ENCODE measurements at regions not wholly inside any gene's neighbourhood (a gene's known extent, or its start where the extent isn't known, plus 50 kb on each side); places are given as distances from the start of the nearest gene placed in this dataset.

DNA sequence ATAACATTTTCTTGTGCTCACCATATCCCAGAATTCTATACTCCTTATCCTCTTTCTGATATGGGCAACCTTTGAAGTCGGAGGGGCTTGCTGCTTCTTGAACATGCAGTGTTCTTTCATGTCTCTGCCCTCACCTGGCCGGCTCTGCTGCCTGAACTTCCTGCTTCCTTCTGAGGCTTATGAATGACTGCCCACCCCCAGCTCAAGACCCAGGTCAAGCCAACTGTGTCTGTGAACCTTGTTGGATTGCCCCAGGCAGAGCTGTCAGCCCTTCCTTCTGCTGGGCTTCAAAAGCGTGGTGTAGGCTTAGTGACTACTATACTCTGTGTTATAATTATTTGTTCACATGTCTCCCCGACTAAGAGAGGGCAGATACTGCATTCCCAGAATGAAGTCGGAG lies 506.5 kb downstream of the HS3ST4 start:
- ChIA-PET CTCF (no interaction called here), POLR2A (no interaction called here), SMC1A (ENCODE audit: uncharacterized antibody, unreplicated experiment) (no interaction called here), RAD21 (ENCODE audit: unreplicated experiment) (no interaction called here)
- Histone ChIP-seq H2AFZ (ENCODE audit: control insufficient read depth, low read depth, low read length) (no peak overlapping the region), H3K9ac (ENCODE audit: control insufficient read depth, insufficient read depth, low read length) (no peak overlapping the region), H3K27me3 (replicated peaks in 1 of 2; ENCODE audit: control insufficient read depth in 2 of 2, insufficient read depth in 2 of 2, low read length in 1 of 2) (no peaks in the 10 kb centered on the region), H3K4me3 (no peak overlapping the region), H3K79me2 (ENCODE audit: control insufficient read depth, insufficient read depth, low read length) (no peaks in the 10 kb centered on the region), H3K27ac (ENCODE audit: control insufficient read depth, insufficient read depth) (no peak overlapping the region), H3K4me2 (ENCODE audit: control insufficient read depth, insufficient read depth) (no peak overlapping the region), H4K20me1 (ENCODE audit: control insufficient read depth, insufficient read depth) (no peaks in the 10 kb centered on the region), H3K9me3 (replicated peaks; ENCODE audit: control insufficient read depth, insufficient read depth, low read length) (no peaks in the 10 kb centered on the region), H3K36me3 (ENCODE audit: control insufficient read depth in 2 of 2, insufficient read depth in 2 of 2, low read length in 1 of 2) (no peaks in the 10 kb centered on the region), H3K4me1 (ENCODE audit: control insufficient read depth, insufficient read depth, low read length) (no peaks in the 10 kb centered on the region)
- intact Hi-C loops (cut with micrococcal nuclease; ENCODE audit: unreplicated experiment) (no loop called here), in situ Hi-C loops (cut with MboI) (no loop called here)
- WGBS (ENCODE audit: insufficient coverage, insufficient replicate concordance, low lambda C conversion rate, missing lambda C conversion rate) = 8% methylated on average over 5 of the region's 5 CpGs
- DNase-seq (ENCODE audit: low read depth, low spot score) = no peak
- FAIRE-seq = no peak
- BruUV-seq (replicated peaks) = no TSS peak
- no peak for ATAC-seq
- no peak for TF ChIP-seq PML (IDR thresholded peaks at IDR 0.05; ENCODE audit: low read length)
- TF ChIP-seq, protein P1, sequence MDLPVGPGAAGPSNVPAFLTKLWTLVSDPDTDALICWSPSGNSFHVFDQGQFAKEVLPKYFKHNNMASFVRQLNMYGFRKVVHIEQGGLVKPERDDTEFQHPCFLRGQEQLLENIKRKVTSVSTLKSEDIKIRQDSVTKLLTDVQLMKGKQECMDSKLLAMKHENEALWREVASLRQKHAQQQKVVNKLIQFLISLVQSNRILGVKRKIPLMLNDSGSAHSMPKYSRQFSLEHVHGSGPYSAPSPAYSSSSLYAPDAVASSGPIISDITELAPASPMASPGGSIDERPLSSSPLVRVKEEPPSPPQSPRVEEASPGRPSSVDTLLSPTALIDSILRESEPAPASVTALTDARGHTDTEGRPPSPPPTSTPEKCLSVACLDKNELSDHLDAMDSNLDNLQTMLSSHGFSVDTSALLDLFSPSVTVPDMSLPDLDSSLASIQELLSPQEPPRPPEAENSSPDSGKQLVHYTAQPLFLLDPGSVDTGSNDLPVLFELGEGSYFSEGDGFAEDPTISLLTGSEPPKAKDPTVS (IDR thresholded peaks at IDR 0.05; ENCODE audit: low read depth, low read length) = no peak
- no peak for TF ChIP-seq ASH2L (IDR thresholded peaks at IDR 0.05; ENCODE audit: borderline replicate concordance, low read depth)
- no peak for TF ChIP-seq EED (IDR thresholded peaks at IDR 0.05; ENCODE audit: low read depth)
- TF ChIP-seq BCL11A (IDR thresholded peaks at IDR 0.05; ENCODE audit: low read depth, low read length) = no peak
- TF ChIP-seq, protein P2, sequence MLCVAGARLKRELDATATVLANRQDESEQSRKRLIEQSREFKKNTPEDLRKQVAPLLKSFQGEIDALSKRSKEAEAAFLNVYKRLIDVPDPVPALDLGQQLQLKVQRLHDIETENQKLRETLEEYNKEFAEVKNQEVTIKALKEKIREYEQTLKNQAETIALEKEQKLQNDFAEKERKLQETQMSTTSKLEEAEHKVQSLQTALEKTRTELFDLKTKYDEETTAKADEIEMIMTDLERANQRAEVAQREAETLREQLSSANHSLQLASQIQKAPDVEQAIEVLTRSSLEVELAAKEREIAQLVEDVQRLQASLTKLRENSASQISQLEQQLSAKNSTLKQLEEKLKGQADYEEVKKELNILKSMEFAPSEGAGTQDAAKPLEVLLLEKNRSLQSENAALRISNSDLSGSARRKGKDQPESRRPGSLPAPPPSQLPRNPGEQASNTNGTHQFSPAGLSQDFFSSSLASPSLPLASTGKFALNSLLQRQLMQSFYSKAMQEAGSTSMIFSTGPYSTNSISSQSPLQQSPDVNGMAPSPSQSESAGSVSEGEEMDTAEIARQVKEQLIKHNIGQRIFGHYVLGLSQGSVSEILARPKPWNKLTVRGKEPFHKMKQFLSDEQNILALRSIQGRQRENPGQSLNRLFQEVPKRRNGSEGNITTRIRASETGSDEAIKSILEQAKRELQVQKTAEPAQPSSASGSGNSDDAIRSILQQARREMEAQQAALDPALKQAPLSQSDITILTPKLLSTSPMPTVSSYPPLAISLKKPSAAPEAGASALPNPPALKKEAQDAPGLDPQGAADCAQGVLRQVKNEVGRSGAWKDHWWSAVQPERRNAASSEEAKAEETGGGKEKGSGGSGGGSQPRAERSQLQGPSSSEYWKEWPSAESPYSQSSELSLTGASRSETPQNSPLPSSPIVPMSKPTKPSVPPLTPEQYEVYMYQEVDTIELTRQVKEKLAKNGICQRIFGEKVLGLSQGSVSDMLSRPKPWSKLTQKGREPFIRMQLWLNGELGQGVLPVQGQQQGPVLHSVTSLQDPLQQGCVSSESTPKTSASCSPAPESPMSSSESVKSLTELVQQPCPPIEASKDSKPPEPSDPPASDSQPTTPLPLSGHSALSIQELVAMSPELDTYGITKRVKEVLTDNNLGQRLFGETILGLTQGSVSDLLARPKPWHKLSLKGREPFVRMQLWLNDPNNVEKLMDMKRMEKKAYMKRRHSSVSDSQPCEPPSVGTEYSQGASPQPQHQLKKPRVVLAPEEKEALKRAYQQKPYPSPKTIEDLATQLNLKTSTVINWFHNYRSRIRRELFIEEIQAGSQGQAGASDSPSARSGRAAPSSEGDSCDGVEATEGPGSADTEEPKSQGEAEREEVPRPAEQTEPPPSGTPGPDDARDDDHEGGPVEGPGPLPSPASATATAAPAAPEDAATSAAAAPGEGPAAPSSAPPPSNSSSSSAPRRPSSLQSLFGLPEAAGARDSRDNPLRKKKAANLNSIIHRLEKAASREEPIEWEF (IDR thresholded peaks at IDR 0.05; ENCODE audit: insufficient replicate concordance, low read depth, low read length) = no peak
- no peak for TF ChIP-seq SUPT20H (IDR thresholded peaks at IDR 0.05; ENCODE audit: borderline replicate concordance, control insufficient read depth, low read depth, low read length)
- TF ChIP-seq NFIC (IDR thresholded peaks at IDR 0.05; ENCODE audit: low read depth, low read length) = no peak
- no peak for TF ChIP-seq NR2F1 (conservative IDR thresholded peaks at IDR 0.05)

Measured in GM12878 (cell line).